IPS-20b (cell line): ENCODE measurements at regions not wholly inside any gene's neighbourhood (a gene's known extent, or its start where the extent isn't known, plus 50 kb on each side); places are given as distances from the start of the nearest gene placed in this dataset.
"Not testable (repeated sequence)": the region's sequence is repeated elsewhere in the genome, so short reads cannot be mapped to it uniquely, and the experiment has no call there.

Experiments
- H3K27ac ChIP-seq: one replicate; pipeline ENCODE4 v1.5.1; 2013; ENCODE audit warnings: low read length
- H3K27me3 ChIP-seq: 2 replicates; pipeline ENCODE4 v1.6.1; 2013; ENCODE audit warnings: mild to moderate bottlenecking, low read length, inconsistent platforms; ENCODE audit not compliant: insufficient read depth
- H3K36me3 ChIP-seq: 2 replicates; pipeline ENCODE4 v1.6.1; 2013; ENCODE audit warnings: low read depth, mild to moderate bottlenecking, inconsistent platforms, low read length, moderate library complexity; ENCODE audit not compliant: insufficient read depth
- H3K4me1 ChIP-seq: 2 replicates; pipeline ENCODE4 v1.6.1; 2013; ENCODE audit warnings: mild to moderate bottlenecking, control low read depth, inconsistent platforms, low read length, moderate library complexity; ENCODE audit not compliant: insufficient read depth
- H3K4me3 ChIP-seq: 2 replicates; pipeline ENCODE4 v1.5.1; 2013; ENCODE audit warnings: mild to moderate bottlenecking, low read length, inconsistent platforms
- H3K9ac ChIP-seq: 2 replicates; pipeline ENCODE4 v1.6.1; 2013; ENCODE audit warnings: low read depth, mild to moderate bottlenecking, inconsistent platforms, low read length, moderate library complexity
- H3K9me3 ChIP-seq: 2 replicates; pipeline ENCODE4 v1.6.1; 2013; ENCODE audit warnings: mild to moderate bottlenecking, low read depth, low read length, inconsistent platforms; ENCODE audit not compliant: insufficient read depth

- no peaks in the 10 kb centered on the region for H3K4me1 ChIP-seq
- peaks cover 18% of the 10 kb centered on the region; the same call in 1 of the 2 replicates for H3K9me3 ChIP-seq
- H3K4me3 ChIP-seq, result no peak overlapping the region
- no peaks in the 10 kb centered on the region for H3K36me3 ChIP-seq
- H3K9ac ChIP-seq, result no peak overlapping the region
- no peak overlapping the region for H3K27ac ChIP-seq
- no peaks in the 10 kb centered on the region for H3K27me3 ChIP-seq
Observed at GRCh38 chr7:156360835-156361234, 279.7 kb upstream of the RNF32 start.

GRCh38 chr7:156356551-156356950 is 284.0 kb upstream of the RNF32 start:
- Histone ChIP-seq H3K9me3 (peaks cover 18% of the 10 kb centered on the region; the same call in 1 of the 2 replicates), H3K36me3 (no peaks in the 10 kb centered on the region), H3K4me1 (no peaks in the 10 kb centered on the region), H3K9ac (no peak overlapping the region), H3K4me3 (no peak overlapping the region), H3K27me3 (no peaks in the 10 kb centered on the region), H3K27ac (no peak overlapping the region)

- Histone ChIP-seq H3K9ac (no peak overlapping the region), H3K9me3 (no peaks in the 10 kb centered on the region), H3K4me3 (no peak overlapping the region), H3K27ac (no peak overlapping the region), H3K36me3 (no peaks in the 10 kb centered on the region), H3K27me3 (no peaks in the 10 kb centered on the region), H3K4me1 (no peaks in the 10 kb centered on the region)
Observed at GRCh38 chr7:156353352-156353751, 287.2 kb upstream of the RNF32 start.

GRCh38 chr7:156347703-156348248 is 292.8 kb upstream of the RNF32 start:
- H3K27me3 ChIP-seq, H3K4me1 ChIP-seq, H3K27ac ChIP-seq, H3K9me3 ChIP-seq, H3K36me3 ChIP-seq, H3K4me3 ChIP-seq, H3K9ac ChIP-seq: not testable (repeated sequence)

GRCh38 chr7:156347132-156347531 is 293.4 kb upstream of the RNF32 start:
- Histone ChIP-seq H3K4me3 (no peak overlapping the region), H3K27me3 (no peaks in the 10 kb centered on the region), H3K9ac (no peak overlapping the region), H3K9me3 (no peaks in the 10 kb centered on the region; the same call in 1 of the 2 replicates), H3K36me3 (no peaks in the 10 kb centered on the region), H3K4me1 (no peaks in the 10 kb centered on the region), H3K27ac (no peak overlapping the region)

GRCh38 chr7:156344595-156344994 is 296.0 kb upstream of the RNF32 start:
- Histone ChIP-seq H3K27ac (no peak overlapping the region), H3K27me3 (no peaks in the 10 kb centered on the region), H3K9ac (no peak overlapping the region), H3K4me3 (no peak overlapping the region), H3K36me3 (no peaks in the 10 kb centered on the region), H3K9me3 (no peaks in the 10 kb centered on the region; the same call in 1 of the 2 replicates), H3K4me1 (no peaks in the 10 kb centered on the region)

- Histone ChIP-seq H3K27me3 (no peaks in the 10 kb centered on the region), H3K4me3 (no peak overlapping the region)
Observed at GRCh38 chr7:156334636-156335035, 305.9 kb upstream of the RNF32 start.

GRCh38 chr7:156327916-156328315 is 312.7 kb upstream of the RNF32 start:
- no peak overlapping the region for H3K9ac ChIP-seq
- no peaks in the 10 kb centered on the region for H3K36me3 ChIP-seq
- H3K27ac ChIP-seq, result no peak overlapping the region
- no peak overlapping the region for H3K4me3 ChIP-seq
- no peaks in the 10 kb centered on the region for H3K9me3 ChIP-seq
- no peaks in the 10 kb centered on the region for H3K27me3 ChIP-seq
- H3K4me1 ChIP-seq, result no peaks in the 10 kb centered on the region

More at GRCh38 chr7:156334636-156335035, 305.9 kb upstream of the RNF32 start:
- Histone ChIP-seq H3K9me3 (no peaks in the 10 kb centered on the region), H3K27ac (no peak overlapping the region), H3K4me1 (no peaks in the 10 kb centered on the region), H3K9ac (no peak overlapping the region), H3K36me3 (no peaks in the 10 kb centered on the region)

GRCh38 chr7:156327474-156327873 is 313.1 kb upstream of the RNF32 start:
- Histone ChIP-seq H3K9me3 (no peaks in the 10 kb centered on the region), H3K36me3 (no peaks in the 10 kb centered on the region), H3K9ac (no peak overlapping the region), H3K27me3 (no peaks in the 10 kb centered on the region), H3K4me1 (no peaks in the 10 kb centered on the region), H3K27ac (no peak overlapping the region), H3K4me3 (no peak overlapping the region)

- Histone ChIP-seq H3K4me3 (no peak overlapping the region), H3K9me3 (no peaks in the 10 kb centered on the region), H3K36me3 (no peaks in the 10 kb centered on the region), H3K27me3 (no peaks in the 10 kb centered on the region), H3K4me1 (no peaks in the 10 kb centered on the region), H3K9ac (no peak overlapping the region), H3K27ac (no peak overlapping the region)
Observed at GRCh38 chr7:156324201-156324600, 316.4 kb upstream of the RNF32 start.

GRCh38 chr7:156321430-156321829 is 319.1 kb upstream of the RNF32 start:
- not testable (repeated sequence) for H3K27ac ChIP-seq, H3K36me3 ChIP-seq, H3K4me3 ChIP-seq, H3K9me3 ChIP-seq, H3K9ac ChIP-seq, H3K27me3 ChIP-seq, H3K4me1 ChIP-seq

- H3K9me3 ChIP-seq, result peaks cover 3% of the 10 kb centered on the region; the same call in 1 of the 2 replicates
- H3K4me1 ChIP-seq, result no peaks in the 10 kb centered on the region
- no peaks in the 10 kb centered on the region for H3K36me3 ChIP-seq
- H3K4me3 ChIP-seq, result no peak overlapping the region
- no peaks in the 10 kb centered on the region for H3K27me3 ChIP-seq
- H3K9ac ChIP-seq, result no peak overlapping the region
- no peak overlapping the region for H3K27ac ChIP-seq
Observed at GRCh38 chr7:156318926-156319325, 321.6 kb upstream of the RNF32 start.
